Stimulated activated effector memory CD8-positive, alpha-beta T cell treated with anti-CD3 and anti-CD28 coated beads, Interleukin-12 subunit alpha, Interleukin-12 subunit beta, amount 100 ng/mL, for 72 hours (primary cell): ENCODE measurements at regions not wholly inside any gene's neighbourhood (a gene's known extent, or its start where the extent isn't known, plus 50 kb on each side); places are given as distances from the start of the nearest gene placed in this dataset.

Source experiments
- ATAC-seq: fragments of 150-1000 bp; cut with Tn5 transposase; 2 replicates; pipeline ENCODE4 v1.10.0; 2021
- DNase-seq, 2 donors: peaks; one replicate each; pipeline ENCODE4 v3.0.0; 2021 to 2022; ENCODE audit warnings: low spot score in 2 of 2
- H3K27ac Mint-ChIP-seq: one replicate; pipeline ENCODE4 v1.8.0; 2022; ENCODE audit warnings: mild to moderate bottlenecking, mixed read lengths
- H3K36me3 Mint-ChIP-seq: one replicate; pipeline ENCODE4 v1.8.0; 2022; ENCODE audit warnings: mild to moderate bottlenecking, mixed read lengths
- H3K4me1 Mint-ChIP-seq: one replicate; pipeline ENCODE4 v1.8.0; 2022; ENCODE audit warnings: mixed read lengths
- H3K4me3 Mint-ChIP-seq: one replicate; pipeline ENCODE4 v1.8.0; 2022; ENCODE audit warnings: mild to moderate bottlenecking, mixed read lengths
- H3K9me3 Mint-ChIP-seq: one replicate; pipeline ENCODE4 v1.8.0; 2022; ENCODE audit warnings: mixed read lengths

GRCh38 chr4:113823291-113823659, 61.7 kb upstream of the CAMK2D start:
- Mint-ChIP-seq H3K36me3 (no peaks in the 10 kb centered on the region), H3K9me3 (no peaks in the 10 kb centered on the region), H3K27ac (no peak overlapping the region), H3K4me1 (peaks cover 25% of the 10 kb centered on the region), H3K4me3 (no peak overlapping the region)
- DNase-seq (no peak), ATAC-seq (peak; percentile 81)

- H3K36me3 Mint-ChIP-seq, result no peaks in the 10 kb centered on the region
- ATAC-seq, result peak; percentile 91
- peaks cover 25% of the 10 kb centered on the region for H3K4me1 Mint-ChIP-seq
- H3K9me3 Mint-ChIP-seq, result no peaks in the 10 kb centered on the region
- no peak overlapping the region for H3K27ac Mint-ChIP-seq
- H3K4me3 Mint-ChIP-seq, result peak overlapping the region; percentile 5
- DNase-seq, result no peak
Measured at GRCh38 chr4:113822555-113823290, 61.2 kb upstream of the CAMK2D start.

GRCh38 chr4:113821856-113822255, 60.3 kb upstream of the CAMK2D start:
- H3K4me1 Mint-ChIP-seq, result peaks cover 25% of the 10 kb centered on the region
- H3K9me3 Mint-ChIP-seq, result no peaks in the 10 kb centered on the region
- no peaks in the 10 kb centered on the region for H3K36me3 Mint-ChIP-seq
- no peak overlapping the region for H3K4me3 Mint-ChIP-seq
- ATAC-seq, result no peak
- no peak overlapping the region for H3K27ac Mint-ChIP-seq
- DNase-seq, result no peak

- H3K27ac Mint-ChIP-seq, result no peak overlapping the region
- no peaks in the 10 kb centered on the region for H3K36me3 Mint-ChIP-seq
- H3K9me3 Mint-ChIP-seq, result no peaks in the 10 kb centered on the region
- no peak overlapping the region for H3K4me3 Mint-ChIP-seq
- no peak for DNase-seq
- H3K4me1 Mint-ChIP-seq, result peaks cover 20% of the 10 kb centered on the region
- no peak for ATAC-seq
Measured at GRCh38 chr4:113820108-113820507, 58.6 kb upstream of the CAMK2D start.

GRCh38 chr4:113815826-113816225, 54.3 kb upstream of the CAMK2D start:
- no peak overlapping the region for H3K27ac Mint-ChIP-seq
- no peak for DNase-seq
- H3K36me3 Mint-ChIP-seq, result no peaks in the 10 kb centered on the region
- no peak overlapping the region for H3K4me3 Mint-ChIP-seq
- ATAC-seq, result no peak
- H3K4me1 Mint-ChIP-seq, result no peaks in the 10 kb centered on the region
- H3K9me3 Mint-ChIP-seq, result no peaks in the 10 kb centered on the region

GRCh38 chr4:113811359-113811758, 49.8 kb upstream of the CAMK2D start:
- no peaks in the 10 kb centered on the region for H3K4me1 Mint-ChIP-seq
- no peaks in the 10 kb centered on the region for H3K9me3 Mint-ChIP-seq
- H3K27ac Mint-ChIP-seq, result no peak overlapping the region
- no peak for DNase-seq
- no peak for ATAC-seq
- no peak overlapping the region for H3K4me3 Mint-ChIP-seq
- H3K36me3 Mint-ChIP-seq, result no peaks in the 10 kb centered on the region
